ENCODE measurements at regions not wholly inside any gene's neighbourhood (a gene's known extent, or its start where the extent isn't known, plus 50 kb on each side); places are given as distances from the start of the nearest gene placed in this dataset.

DNA sequence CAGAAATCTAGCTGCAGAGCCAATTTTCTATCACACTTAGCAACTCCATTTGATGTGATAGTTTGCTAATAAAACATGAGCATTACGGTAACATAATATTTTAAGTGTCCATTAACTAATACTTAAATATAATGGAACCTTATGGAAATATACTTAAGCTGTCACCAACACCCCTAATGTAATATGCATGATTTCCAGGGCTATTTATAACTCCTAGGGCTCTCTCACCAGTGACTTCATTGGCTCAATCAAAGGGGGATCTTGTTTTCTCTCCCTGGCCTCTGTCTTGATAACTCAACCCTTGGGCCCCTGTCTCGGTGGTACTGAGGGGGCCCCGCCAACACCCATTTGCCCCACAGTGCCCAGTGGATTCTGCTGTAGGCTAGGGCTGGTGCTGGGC lies 170.4 kb downstream of the SALL1 start:
- CTCF ChIA-PET, result interaction anchor here (0.8 kb wide), 1 partner anchor 174 kb away, joined by 3 read pairs; no protein-coding TSS in a partner anchor
- Mint-ChIP-seq H3K9me3 (peaks cover 9% of the 10 kb centered on the region), H3K27ac (no peak overlapping the region), H3K27me3 (ENCODE audit: low read depth) (peaks cover 4% of the 10 kb centered on the region), H3K36me3 (no peaks in the 10 kb centered on the region), H3K4me3 (no peak overlapping the region), H3K4me1 (no peaks in the 10 kb centered on the region)
- TF ChIP-seq, protein P1, sequence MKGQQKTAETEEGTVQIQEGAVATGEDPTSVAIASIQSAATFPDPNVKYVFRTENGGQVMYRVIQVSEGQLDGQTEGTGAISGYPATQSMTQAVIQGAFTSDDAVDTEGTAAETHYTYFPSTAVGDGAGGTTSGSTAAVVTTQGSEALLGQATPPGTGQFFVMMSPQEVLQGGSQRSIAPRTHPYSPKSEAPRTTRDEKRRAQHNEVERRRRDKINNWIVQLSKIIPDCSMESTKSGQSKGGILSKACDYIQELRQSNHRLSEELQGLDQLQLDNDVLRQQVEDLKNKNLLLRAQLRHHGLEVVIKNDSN (CRISPR knock-in tag; IDR thresholded peaks at IDR 0.05), result no peak
- TF ChIP-seq, protein P2, sequence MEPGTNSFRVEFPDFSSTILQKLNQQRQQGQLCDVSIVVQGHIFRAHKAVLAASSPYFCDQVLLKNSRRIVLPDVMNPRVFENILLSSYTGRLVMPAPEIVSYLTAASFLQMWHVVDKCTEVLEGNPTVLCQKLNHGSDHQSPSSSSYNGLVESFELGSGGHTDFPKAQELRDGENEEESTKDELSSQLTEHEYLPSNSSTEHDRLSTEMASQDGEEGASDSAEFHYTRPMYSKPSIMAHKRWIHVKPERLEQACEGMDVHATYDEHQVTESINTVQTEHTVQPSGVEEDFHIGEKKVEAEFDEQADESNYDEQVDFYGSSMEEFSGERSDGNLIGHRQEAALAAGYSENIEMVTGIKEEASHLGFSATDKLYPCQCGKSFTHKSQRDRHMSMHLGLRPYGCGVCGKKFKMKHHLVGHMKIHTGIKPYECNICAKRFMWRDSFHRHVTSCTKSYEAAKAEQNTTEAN (CRISPR knock-in tag; IDR thresholded peaks at IDR 0.05), result no peak
- no peak for TF ChIP-seq NR2C2 (CRISPR knock-in tag; IDR thresholded peaks at IDR 0.05)
- no peak for TF ChIP-seq GRHL2 (CRISPR knock-in tag; IDR thresholded peaks at IDR 0.05; ENCODE audit: insufficient replicate concordance, severe bottlenecking)
- no peak for TF ChIP-seq TCF7 (CRISPR knock-in tag; IDR thresholded peaks at IDR 0.05; ENCODE audit: low read depth)
- TF ChIP-seq, protein P3, sequence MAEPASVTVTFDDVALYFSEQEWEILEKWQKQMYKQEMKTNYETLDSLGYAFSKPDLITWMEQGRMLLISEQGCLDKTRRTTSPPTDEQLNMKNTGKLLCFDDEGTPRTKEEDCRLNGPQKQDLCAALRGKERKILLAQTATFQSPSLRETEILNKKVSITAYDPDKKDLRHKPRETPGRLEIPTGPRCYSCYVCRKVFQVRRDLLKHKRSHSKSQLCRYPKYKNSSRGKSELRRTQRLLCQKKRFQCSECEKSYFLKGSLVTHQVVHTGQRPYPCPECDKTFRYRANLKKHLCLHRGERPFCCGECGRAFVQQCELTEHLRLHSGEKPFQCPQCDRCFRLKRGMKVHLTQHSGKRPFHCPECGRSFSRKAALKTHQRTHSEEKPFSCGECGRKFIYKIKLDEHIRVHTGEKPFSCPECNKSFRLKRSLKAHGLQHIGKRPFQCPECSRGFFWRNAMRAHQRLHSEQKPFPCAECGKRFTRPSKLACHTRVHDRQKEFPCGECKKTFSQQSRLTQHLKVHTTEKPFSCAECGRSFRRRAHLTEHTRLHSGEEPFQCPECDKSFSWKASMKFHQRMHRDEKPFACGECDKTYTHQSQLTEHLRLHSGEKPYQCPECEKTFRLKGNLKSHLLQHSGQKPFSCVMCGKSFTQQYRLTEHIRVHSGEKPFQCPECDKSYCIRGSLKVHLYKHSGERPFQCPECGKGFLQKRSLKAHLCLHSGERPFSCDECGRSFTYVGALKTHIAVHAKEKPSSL (CRISPR knock-in tag; conservative IDR thresholded peaks at IDR 0.05), result no peak
- TF ChIP-seq ZNF671 (CRISPR knock-in tag; IDR thresholded peaks at IDR 0.05), result no peak
- TF ChIP-seq, protein P4, sequence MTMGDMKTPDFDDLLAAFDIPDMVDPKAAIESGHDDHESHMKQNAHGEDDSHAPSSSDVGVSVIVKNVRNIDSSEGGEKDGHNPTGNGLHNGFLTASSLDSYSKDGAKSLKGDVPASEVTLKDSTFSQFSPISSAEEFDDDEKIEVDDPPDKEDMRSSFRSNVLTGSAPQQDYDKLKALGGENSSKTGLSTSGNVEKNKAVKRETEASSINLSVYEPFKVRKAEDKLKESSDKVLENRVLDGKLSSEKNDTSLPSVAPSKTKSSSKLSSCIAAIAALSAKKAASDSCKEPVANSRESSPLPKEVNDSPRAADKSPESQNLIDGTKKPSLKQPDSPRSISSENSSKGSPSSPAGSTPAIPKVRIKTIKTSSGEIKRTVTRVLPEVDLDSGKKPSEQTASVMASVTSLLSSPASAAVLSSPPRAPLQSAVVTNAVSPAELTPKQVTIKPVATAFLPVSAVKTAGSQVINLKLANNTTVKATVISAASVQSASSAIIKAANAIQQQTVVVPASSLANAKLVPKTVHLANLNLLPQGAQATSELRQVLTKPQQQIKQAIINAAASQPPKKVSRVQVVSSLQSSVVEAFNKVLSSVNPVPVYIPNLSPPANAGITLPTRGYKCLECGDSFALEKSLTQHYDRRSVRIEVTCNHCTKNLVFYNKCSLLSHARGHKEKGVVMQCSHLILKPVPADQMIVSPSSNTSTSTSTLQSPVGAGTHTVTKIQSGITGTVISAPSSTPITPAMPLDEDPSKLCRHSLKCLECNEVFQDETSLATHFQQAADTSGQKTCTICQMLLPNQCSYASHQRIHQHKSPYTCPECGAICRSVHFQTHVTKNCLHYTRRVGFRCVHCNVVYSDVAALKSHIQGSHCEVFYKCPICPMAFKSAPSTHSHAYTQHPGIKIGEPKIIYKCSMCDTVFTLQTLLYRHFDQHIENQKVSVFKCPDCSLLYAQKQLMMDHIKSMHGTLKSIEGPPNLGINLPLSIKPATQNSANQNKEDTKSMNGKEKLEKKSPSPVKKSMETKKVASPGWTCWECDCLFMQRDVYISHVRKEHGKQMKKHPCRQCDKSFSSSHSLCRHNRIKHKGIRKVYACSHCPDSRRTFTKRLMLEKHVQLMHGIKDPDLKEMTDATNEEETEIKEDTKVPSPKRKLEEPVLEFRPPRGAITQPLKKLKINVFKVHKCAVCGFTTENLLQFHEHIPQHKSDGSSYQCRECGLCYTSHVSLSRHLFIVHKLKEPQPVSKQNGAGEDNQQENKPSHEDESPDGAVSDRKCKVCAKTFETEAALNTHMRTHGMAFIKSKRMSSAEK (CRISPR knock-in tag; IDR thresholded peaks at IDR 0.05; ENCODE audit: borderline replicate concordance), result no peak
- TF ChIP-seq ETV6 (CRISPR knock-in tag; IDR thresholded peaks at IDR 0.05), result no peak
- TF ChIP-seq, protein P5, sequence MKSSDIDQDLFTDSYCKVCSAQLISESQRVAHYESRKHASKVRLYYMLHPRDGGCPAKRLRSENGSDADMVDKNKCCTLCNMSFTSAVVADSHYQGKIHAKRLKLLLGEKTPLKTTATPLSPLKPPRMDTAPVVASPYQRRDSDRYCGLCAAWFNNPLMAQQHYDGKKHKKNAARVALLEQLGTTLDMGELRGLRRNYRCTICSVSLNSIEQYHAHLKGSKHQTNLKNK (CRISPR knock-in tag; IDR thresholded peaks at IDR 0.05), result no peak
- TF ChIP-seq, protein P6, sequence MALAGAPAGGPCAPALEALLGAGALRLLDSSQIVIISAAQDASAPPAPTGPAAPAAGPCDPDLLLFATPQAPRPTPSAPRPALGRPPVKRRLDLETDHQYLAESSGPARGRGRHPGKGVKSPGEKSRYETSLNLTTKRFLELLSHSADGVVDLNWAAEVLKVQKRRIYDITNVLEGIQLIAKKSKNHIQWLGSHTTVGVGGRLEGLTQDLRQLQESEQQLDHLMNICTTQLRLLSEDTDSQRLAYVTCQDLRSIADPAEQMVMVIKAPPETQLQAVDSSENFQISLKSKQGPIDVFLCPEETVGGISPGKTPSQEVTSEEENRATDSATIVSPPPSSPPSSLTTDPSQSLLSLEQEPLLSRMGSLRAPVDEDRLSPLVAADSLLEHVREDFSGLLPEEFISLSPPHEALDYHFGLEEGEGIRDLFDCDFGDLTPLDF (CRISPR knock-in tag; IDR thresholded peaks at IDR 0.05), result no peak
- TF ChIP-seq ATF1 (CRISPR knock-in tag; IDR thresholded peaks at IDR 0.05), result no peak
- TF ChIP-seq ZNF423 (CRISPR knock-in tag; IDR thresholded peaks at IDR 0.05), result no peak
- no peak for TF ChIP-seq TEAD1 (CRISPR knock-in tag; IDR thresholded peaks at IDR 0.05)
- no peak for TF ChIP-seq ZNF396 (CRISPR knock-in tag; IDR thresholded peaks at IDR 0.05; ENCODE audit: borderline replicate concordance)
- TF ChIP-seq SMAD3 (CRISPR knock-in tag; IDR thresholded peaks at IDR 0.05; ENCODE audit: borderline replicate concordance), result no peak
- TF ChIP-seq ZNF263 (CRISPR knock-in tag; IDR thresholded peaks at IDR 0.05; ENCODE audit: low read depth), result no peak
- TF ChIP-seq, protein P7, sequence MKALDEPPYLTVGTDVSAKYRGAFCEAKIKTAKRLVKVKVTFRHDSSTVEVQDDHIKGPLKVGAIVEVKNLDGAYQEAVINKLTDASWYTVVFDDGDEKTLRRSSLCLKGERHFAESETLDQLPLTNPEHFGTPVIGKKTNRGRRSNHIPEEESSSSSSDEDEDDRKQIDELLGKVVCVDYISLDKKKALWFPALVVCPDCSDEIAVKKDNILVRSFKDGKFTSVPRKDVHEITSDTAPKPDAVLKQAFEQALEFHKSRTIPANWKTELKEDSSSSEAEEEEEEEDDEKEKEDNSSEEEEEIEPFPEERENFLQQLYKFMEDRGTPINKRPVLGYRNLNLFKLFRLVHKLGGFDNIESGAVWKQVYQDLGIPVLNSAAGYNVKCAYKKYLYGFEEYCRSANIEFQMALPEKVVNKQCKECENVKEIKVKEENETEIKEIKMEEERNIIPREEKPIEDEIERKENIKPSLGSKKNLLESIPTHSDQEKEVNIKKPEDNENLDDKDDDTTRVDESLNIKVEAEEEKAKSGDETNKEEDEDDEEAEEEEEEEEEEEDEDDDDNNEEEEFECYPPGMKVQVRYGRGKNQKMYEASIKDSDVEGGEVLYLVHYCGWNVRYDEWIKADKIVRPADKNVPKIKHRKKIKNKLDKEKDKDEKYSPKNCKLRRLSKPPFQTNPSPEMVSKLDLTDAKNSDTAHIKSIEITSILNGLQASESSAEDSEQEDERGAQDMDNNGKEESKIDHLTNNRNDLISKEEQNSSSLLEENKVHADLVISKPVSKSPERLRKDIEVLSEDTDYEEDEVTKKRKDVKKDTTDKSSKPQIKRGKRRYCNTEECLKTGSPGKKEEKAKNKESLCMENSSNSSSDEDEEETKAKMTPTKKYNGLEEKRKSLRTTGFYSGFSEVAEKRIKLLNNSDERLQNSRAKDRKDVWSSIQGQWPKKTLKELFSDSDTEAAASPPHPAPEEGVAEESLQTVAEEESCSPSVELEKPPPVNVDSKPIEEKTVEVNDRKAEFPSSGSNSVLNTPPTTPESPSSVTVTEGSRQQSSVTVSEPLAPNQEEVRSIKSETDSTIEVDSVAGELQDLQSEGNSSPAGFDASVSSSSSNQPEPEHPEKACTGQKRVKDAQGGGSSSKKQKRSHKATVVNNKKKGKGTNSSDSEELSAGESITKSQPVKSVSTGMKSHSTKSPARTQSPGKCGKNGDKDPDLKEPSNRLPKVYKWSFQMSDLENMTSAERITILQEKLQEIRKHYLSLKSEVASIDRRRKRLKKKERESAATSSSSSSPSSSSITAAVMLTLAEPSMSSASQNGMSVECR (CRISPR knock-in tag; IDR thresholded peaks at IDR 0.05; ENCODE audit: borderline replicate concordance), result no peak
- no peak for TF ChIP-seq ZBTB21 (CRISPR knock-in tag; IDR thresholded peaks at IDR 0.05; ENCODE audit: borderline replicate concordance)
- no peak for ATAC-seq
- no peak for DNase-seq (ENCODE audit: low spot score)
- POLR2A ChIA-PET, result no interaction called here

All from WTC11 (cell line).